NCI-H1436 treated with DMSO at 0.1 percent for 48 hours (cell line): ENCODE measurements at regions not wholly inside any gene's neighbourhood (a gene's known extent, or its start where the extent isn't known, plus 50 kb on each side); places are given as distances from the start of the nearest gene placed in this dataset.
"Not testable (repeated sequence)": the region's sequence is repeated elsewhere in the genome, so short reads cannot be mapped to it uniquely, and the experiment has no call there.

Experiments used
- DNase-seq: peaks from one replicate; lab custom pipeline; 2025; lab: John Stamatoyannopoulos, UW

GRCh38 chr2:176852667-176853066 is 359.9 kb upstream of the HNRNPA3 start:
- DNase-seq, result peak; percentile 49

- no peak for DNase-seq
These were observed 358.5 kb upstream of the HNRNPA3 start for GRCh38 chr2:176854062-176854461.

DNA sequence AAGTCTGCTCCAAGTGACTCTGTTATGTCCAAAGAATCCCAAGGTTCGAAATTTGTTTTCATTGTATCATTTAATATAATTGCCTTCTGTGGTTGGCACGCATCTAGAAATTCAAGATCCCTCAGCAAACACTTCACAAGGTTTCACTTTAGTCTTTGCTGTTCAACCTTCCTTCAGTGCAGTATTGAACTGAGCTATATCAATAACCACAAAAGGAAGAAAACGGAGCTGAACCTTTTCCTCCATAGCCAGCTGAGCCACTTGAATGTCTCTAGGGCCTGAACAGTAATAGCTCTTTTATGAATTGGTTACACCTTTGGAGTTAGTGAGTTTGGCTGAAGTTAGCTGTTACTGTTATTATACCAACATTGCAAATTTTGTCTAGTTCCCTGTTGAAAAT is 357.7 kb upstream of the HNRNPA3 start:
- DNase-seq, result peak; percentile 32

GRCh38 chr2:176856683-176857082 is 355.9 kb upstream of the HNRNPA3 start:
- no peak for DNase-seq

DNA sequence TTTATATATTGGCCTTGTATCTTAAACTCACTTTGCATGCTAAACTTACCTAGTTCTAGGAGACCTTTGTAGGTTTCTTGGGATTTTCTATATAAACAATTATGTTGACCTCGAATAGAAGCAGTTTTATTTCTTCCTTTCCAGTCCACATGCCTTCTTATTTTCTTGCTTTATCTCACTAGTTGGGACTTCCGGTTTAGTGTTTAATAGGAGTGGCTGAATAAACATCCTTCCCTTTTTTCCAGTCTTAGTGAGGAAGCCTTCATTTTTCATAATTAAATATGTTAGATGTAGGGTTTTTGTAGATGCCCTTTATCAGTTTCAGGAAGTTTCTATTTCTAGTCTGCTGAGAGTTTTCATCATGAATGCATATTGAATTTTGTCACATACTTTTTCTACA is 347.3 kb upstream of the HNRNPA3 start:
- DNase-seq, result no peak

- no peak for DNase-seq
These were observed 340.2 kb upstream of the HNRNPA3 start for GRCh38 chr2:176872406-176872805.

- DNase-seq, result no peak
These were observed 339.2 kb upstream of the HNRNPA3 start for GRCh38 chr2:176873403-176873802.

- DNase-seq, result no peak
These were observed 336.0 kb upstream of the HNRNPA3 start for GRCh38 chr2:176876493-176877103.

- DNase-seq, result no peak
These were observed 333.1 kb upstream of the HNRNPA3 start for GRCh38 chr2:176879426-176879995.

DNA sequence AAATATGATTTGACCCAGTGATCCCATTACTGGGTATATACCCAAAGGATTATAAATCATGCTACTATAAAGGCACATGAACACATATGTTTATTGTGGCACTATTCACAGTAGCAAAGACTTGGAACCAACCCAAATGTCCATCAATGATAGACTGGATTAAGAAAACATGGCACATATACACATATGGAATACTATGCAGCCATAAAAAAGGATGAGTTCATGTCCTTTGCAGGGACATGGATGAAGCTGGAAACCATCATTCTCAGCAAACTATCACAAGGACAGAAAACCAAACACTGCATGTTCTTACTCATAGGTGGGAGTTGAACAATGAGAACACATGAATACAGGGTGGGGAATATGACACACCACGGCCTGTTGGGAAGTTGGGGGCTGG is 330.5 kb upstream of the HNRNPA3 start:
- not testable (repeated sequence) for DNase-seq

DNA sequence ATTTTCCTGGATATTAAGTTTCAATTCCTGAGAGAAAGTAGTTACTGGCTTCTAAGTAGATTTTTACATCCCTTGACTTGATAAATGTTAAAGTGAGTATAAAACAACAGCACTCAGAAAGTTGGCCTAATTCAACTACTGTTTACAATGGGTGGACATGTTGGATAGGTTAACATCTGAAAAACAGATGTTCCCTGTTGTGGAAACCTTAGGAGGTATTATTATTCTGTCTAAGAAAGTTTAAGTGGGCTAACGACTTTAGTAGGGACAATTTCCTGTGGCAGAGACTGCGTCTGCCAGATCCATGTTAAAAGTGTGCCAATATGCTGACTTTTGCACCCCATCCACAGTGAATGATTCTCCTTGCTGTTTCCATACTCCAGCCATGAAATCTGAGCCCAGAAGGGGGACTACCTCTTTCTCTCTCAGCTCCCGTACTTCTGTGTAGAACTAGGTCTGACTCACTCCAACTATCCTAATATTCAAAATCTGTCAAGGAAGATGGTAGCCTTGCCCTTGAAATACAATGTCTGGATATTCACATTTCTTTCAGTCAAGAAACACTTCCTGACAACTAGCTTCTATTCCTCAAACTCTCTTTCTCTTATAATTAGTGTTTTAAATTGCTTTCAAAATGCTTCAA is 327.5 kb upstream of the HNRNPA3 start:
- no peak for DNase-seq

DNA sequence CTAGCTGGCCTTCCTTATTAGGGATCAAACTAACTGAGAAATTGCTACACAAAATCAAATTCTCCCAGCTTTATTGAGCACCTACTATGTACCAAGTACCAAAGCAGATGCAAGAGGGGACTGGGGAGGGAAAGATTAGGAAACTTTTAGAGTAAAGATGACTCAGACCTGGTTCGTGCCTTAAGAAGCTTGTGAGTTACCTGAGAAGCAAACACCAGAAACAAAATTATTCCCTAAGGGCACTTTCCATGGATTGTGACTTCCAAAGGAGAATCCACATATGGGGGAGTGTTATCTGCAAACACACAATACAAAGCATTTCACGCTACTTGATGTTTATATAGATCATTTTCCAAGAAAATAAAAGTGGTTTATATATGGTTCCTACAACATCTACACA is 326.9 kb upstream of the HNRNPA3 start:
- DNase-seq, result no peak

GRCh38 chr2:176891105-176891504 is 321.5 kb upstream of the HNRNPA3 start:
- no peak for DNase-seq

DNA sequence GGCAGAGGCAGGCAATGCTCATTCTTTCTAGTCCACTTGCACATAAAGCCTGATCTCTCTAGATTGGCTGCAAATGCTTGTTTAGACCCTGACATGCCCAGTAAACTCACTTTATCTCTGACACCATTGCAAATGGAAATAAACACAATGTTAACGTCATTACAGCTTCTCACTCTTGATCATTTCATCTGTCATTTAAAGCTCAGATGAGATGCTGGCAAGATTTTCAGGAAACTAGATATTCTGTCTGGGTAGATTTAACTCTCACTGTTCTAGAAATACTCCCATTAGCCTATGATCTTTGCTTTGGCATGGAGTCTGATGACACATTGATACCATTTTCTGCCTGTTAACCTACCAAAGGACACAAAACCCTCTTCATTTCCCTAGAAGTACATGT is 320.7 kb upstream of the HNRNPA3 start:
- no peak for DNase-seq

GRCh38 chr2:176892676-176893226 is 319.8 kb upstream of the HNRNPA3 start:
- peak; percentile 94 for DNase-seq

- DNase-seq, result no peak
These were observed 317.4 kb upstream of the HNRNPA3 start for GRCh38 chr2:176895158-176895557.

- DNase-seq, result no peak
These were observed 310.1 kb upstream of the HNRNPA3 start for GRCh38 chr2:176902454-176902853.

DNA sequence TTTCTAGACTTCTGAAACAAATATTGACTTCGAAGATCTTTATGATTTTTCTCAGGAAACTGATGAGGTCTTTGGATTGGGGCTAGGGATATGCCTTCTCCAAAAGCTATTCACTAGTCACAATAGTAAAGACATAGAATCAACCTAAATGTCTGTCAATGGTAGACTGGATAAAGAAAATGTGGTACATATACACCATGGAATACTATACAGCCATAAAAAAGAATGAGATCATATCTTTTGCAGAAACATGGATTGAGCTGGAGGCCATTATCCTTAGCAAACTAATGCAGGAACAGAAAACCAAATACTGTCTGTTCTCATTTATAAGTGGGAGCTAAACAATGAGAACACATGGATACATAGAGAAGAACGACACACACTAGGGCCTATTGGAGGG is 308.5 kb upstream of the HNRNPA3 start:
- not testable (repeated sequence) for DNase-seq

- DNase-seq, result no peak
These were observed 305.3 kb upstream of the HNRNPA3 start for GRCh38 chr2:176907341-176907740.

- no peak for DNase-seq
These were observed 301.8 kb upstream of the HNRNPA3 start for GRCh38 chr2:176910828-176911227.

- no peak for DNase-seq
These were observed 298.6 kb upstream of the HNRNPA3 start for GRCh38 chr2:176913955-176914354.

- no peak for DNase-seq
These were observed 298.2 kb upstream of the HNRNPA3 start for GRCh38 chr2:176914371-176914770.

DNA sequence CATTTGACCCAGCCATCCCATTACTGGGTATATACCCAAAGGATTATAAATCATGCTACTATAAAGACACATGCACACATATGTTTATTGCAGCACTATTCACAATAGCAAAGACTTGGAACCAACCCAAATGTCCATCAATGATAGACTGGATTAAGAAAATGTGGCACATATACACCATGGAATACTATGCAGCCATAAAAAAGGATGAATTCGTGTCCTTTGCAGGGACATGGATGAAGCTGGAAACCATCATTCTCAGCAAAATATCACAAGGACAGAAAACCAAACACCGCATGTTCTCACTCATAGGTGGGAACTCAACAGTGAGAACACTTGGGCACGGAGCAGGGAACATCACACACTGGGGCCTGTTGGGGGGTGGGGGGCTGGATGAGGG is 290.0 kb upstream of the HNRNPA3 start:
- not testable (repeated sequence) for DNase-seq
